ENCODE measurements at regions not wholly inside any gene's neighbourhood (a gene's known extent, or its start where the extent isn't known, plus 50 kb on each side); places are given as distances from the start of the nearest gene placed in this dataset.

DNA sequence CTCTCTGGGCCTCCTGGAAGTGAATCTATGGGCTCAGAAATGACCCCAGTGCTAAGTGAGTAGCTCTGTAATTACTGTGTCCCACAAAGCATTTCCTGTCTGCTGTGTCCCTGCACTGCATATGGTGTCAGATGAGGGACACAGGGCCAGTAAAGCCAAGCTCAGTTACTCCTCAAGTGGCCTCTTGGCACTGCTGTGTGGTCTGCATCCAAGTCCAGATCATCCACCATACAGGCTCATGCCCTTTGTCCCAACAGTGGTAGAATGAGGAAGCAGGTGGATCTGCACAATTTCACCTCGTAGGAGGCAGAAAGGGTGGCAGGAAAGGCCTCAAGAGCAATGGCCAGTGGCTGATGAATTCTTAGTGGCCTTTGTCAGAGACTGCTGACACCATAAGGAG is 146.8 kb downstream of the SOX9 start:
- Histone ChIP-seq H3K27ac (ENCODE audit: low read depth, low read length) (no peak overlapping the region), H3K9me2 (replicated peaks; ENCODE audit: insufficient read depth, low read length) (no peaks in the 10 kb centered on the region), H3K36me3 (ENCODE audit: low read length) (no peaks in the 10 kb centered on the region), H2AFZ (ENCODE audit: low read depth, low read length, severe bottlenecking) (no peak overlapping the region), H3K4me2 (ENCODE audit: low read depth, low read length, poor library complexity, severe bottlenecking) (no peak overlapping the region), H3F3A (ENCODE audit: insufficient read depth) (no peaks in the 10 kb centered on the region), H3K79me2 (ENCODE audit: insufficient read depth, low read length) (no peaks in the 10 kb centered on the region), H3K9ac (ENCODE audit: low read length) (no peak overlapping the region), H4K20me1 (ENCODE audit: low read depth, low read length) (no peaks in the 10 kb centered on the region), H3K9me3 (ENCODE audit: insufficient read depth, low read length) (no peaks in the 10 kb centered on the region), H3K4me3 (ENCODE audit: insufficient read depth, low read length, poor library complexity, severe bottlenecking) (no peak overlapping the region), H3K27me3 (ENCODE audit: low read length) (no peaks in the 10 kb centered on the region)
- TF ChIP-seq, protein P1, sequence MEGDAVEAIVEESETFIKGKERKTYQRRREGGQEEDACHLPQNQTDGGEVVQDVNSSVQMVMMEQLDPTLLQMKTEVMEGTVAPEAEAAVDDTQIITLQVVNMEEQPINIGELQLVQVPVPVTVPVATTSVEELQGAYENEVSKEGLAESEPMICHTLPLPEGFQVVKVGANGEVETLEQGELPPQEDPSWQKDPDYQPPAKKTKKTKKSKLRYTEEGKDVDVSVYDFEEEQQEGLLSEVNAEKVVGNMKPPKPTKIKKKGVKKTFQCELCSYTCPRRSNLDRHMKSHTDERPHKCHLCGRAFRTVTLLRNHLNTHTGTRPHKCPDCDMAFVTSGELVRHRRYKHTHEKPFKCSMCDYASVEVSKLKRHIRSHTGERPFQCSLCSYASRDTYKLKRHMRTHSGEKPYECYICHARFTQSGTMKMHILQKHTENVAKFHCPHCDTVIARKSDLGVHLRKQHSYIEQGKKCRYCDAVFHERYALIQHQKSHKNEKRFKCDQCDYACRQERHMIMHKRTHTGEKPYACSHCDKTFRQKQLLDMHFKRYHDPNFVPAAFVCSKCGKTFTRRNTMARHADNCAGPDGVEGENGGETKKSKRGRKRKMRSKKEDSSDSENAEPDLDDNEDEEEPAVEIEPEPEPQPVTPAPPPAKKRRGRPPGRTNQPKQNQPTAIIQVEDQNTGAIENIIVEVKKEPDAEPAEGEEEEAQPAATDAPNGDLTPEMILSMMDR (IDR thresholded peaks at IDR 0.05; ENCODE audit: insufficient read depth, low read length, poor library complexity, severe bottlenecking), result no peak
- TF ChIP-seq EZH2phosphoT487 (conservative IDR thresholded peaks at IDR 0.05; ENCODE audit: low read length), result no peak

- no peaks in the 10 kb centered on the region for H3K79me2 ChIP-seq (ENCODE audit: insufficient read depth, low read length)
- H3K4me2 ChIP-seq (ENCODE audit: low read depth, low read length, poor library complexity, severe bottlenecking), result no peak overlapping the region
- no peaks in the 10 kb centered on the region for H3K9me2 ChIP-seq (replicated peaks; ENCODE audit: insufficient read depth, low read length)
- TF ChIP-seq EZH2phosphoT487 (conservative IDR thresholded peaks at IDR 0.05; ENCODE audit: low read length), result no peak
- TF ChIP-seq, protein P1 (IDR thresholded peaks at IDR 0.05; ENCODE audit: insufficient read depth, low read length, poor library complexity, severe bottlenecking), result no peak
- H3K36me3 ChIP-seq (ENCODE audit: low read length), result no peaks in the 10 kb centered on the region
- H3K4me3 ChIP-seq (ENCODE audit: insufficient read depth, low read length, poor library complexity, severe bottlenecking), result no peak overlapping the region
- no peak overlapping the region for H2AFZ ChIP-seq (ENCODE audit: low read depth, low read length, severe bottlenecking)
- no peaks in the 10 kb centered on the region for H3K9me3 ChIP-seq (ENCODE audit: insufficient read depth, low read length)
- H3K27me3 ChIP-seq (ENCODE audit: low read length), result no peaks in the 10 kb centered on the region
- no peak overlapping the region for H3K27ac ChIP-seq (ENCODE audit: low read depth, low read length)
- H3K9ac ChIP-seq (ENCODE audit: low read length), result no peak overlapping the region
- H4K20me1 ChIP-seq (ENCODE audit: low read depth, low read length), result no peaks in the 10 kb centered on the region
- no peaks in the 10 kb centered on the region for H3F3A ChIP-seq (ENCODE audit: insufficient read depth)
These were observed 147.6 kb downstream of the SOX9 start for GRCh38 chr17:72268431-72268830.

- H3K4me2 ChIP-seq (ENCODE audit: low read depth, low read length, poor library complexity, severe bottlenecking), result no peak overlapping the region
These were observed 149.6 kb downstream of the SOX9 start for GRCh38 chr17:72270273-72270924.

More at GRCh38 chr17:72270273-72270924, 149.6 kb downstream of the SOX9 start:
- no peaks in the 10 kb centered on the region for H3F3A ChIP-seq (ENCODE audit: insufficient read depth)
- H3K4me3 ChIP-seq (ENCODE audit: insufficient read depth, low read length, poor library complexity, severe bottlenecking), result no peak overlapping the region
- H2AFZ ChIP-seq (ENCODE audit: low read depth, low read length, severe bottlenecking), result no peak overlapping the region
- H3K79me2 ChIP-seq (ENCODE audit: insufficient read depth, low read length), result no peaks in the 10 kb centered on the region
- no peak overlapping the region for H3K9ac ChIP-seq (ENCODE audit: low read length)
- no peak overlapping the region for H3K27ac ChIP-seq (ENCODE audit: low read depth, low read length)
- no peaks in the 10 kb centered on the region for H4K20me1 ChIP-seq (ENCODE audit: low read depth, low read length)
- no peaks in the 10 kb centered on the region for H3K27me3 ChIP-seq (ENCODE audit: low read length)
- H3K36me3 ChIP-seq (ENCODE audit: low read length), result no peaks in the 10 kb centered on the region
- no peaks in the 10 kb centered on the region for H3K9me3 ChIP-seq (ENCODE audit: insufficient read depth, low read length)
- H3K9me2 ChIP-seq (replicated peaks; ENCODE audit: insufficient read depth, low read length), result no peaks in the 10 kb centered on the region
- TF ChIP-seq, protein P1 (IDR thresholded peaks at IDR 0.05; ENCODE audit: insufficient read depth, low read length, poor library complexity, severe bottlenecking), result no peak
- no peak for TF ChIP-seq EZH2phosphoT487 (conservative IDR thresholded peaks at IDR 0.05; ENCODE audit: low read length)
